C4-2B (cell line): ENCODE measurements at regions not wholly inside any gene's neighbourhood (a gene's known extent, or its start where the extent isn't known, plus 50 kb on each side); places are given as distances from the start of the nearest gene placed in this dataset.

Experiments used
- H3K27ac ChIP-seq: fragments of 450-650 bp; 2 replicates; pipeline ENCODE4 v1.5.1; 2017
- ZFX ChIP-seq: fragments of 450-650 bp; IDR thresholded peaks from 2 replicates; pipeline ENCODE4 v1.6.1; 2017
- TF ChIP-seq, protein P1 (sequence below): fragments of 450-650 bp; conservative IDR thresholded peaks from 2 replicates; pipeline ENCODE4 v1.5.1; 2017; ENCODE audit warnings: mild to moderate bottlenecking

DNA sequence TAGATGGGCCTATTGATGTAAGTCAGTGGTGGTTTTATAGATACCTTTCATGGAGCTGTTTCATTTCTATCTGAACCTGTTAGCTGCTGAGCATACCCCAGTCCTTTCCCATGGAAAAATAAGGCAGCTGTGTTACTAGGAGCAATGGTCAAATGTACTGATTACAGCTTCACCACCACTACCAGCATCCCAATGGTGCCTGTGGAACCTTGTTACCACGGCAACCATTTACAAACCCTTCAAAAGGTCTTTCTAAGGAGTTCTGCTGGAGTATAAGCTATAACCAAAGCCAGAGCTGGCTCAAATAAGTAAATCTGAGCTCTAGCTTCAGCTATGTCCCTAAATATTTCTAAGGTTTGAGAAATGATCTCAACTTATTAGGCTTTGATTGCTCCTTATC lies 133.4 kb upstream of the ACP3 start:
- TF ChIP-seq, protein P1, sequence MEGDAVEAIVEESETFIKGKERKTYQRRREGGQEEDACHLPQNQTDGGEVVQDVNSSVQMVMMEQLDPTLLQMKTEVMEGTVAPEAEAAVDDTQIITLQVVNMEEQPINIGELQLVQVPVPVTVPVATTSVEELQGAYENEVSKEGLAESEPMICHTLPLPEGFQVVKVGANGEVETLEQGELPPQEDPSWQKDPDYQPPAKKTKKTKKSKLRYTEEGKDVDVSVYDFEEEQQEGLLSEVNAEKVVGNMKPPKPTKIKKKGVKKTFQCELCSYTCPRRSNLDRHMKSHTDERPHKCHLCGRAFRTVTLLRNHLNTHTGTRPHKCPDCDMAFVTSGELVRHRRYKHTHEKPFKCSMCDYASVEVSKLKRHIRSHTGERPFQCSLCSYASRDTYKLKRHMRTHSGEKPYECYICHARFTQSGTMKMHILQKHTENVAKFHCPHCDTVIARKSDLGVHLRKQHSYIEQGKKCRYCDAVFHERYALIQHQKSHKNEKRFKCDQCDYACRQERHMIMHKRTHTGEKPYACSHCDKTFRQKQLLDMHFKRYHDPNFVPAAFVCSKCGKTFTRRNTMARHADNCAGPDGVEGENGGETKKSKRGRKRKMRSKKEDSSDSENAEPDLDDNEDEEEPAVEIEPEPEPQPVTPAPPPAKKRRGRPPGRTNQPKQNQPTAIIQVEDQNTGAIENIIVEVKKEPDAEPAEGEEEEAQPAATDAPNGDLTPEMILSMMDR, result no peak
- TF ChIP-seq ZFX, result no peak
- H3K27ac ChIP-seq, result no peak overlapping the region

DNA sequence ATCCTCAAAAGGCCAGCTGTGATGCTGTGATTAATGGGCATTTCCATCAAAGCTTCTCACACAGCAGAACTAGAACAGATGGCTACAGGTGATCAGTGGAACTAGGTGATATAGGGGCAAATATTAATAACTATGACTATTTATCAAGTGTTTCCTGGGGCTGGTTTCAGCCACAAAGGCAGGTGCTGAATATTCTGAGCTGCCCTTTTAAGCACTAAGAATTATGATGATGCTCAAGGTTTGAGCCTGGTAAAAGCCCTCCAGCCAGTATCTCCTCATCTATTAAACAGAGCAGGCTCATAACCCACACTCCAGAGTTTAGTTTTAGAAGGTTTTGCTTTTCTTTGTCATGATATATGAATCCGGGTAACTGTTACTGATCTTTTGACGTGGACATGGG lies 129.5 kb upstream of the ACP3 start:
- TF ChIP-seq, protein P1, result no peak
- no peak for TF ChIP-seq ZFX
- H3K27ac ChIP-seq, result no peak overlapping the region

DNA sequence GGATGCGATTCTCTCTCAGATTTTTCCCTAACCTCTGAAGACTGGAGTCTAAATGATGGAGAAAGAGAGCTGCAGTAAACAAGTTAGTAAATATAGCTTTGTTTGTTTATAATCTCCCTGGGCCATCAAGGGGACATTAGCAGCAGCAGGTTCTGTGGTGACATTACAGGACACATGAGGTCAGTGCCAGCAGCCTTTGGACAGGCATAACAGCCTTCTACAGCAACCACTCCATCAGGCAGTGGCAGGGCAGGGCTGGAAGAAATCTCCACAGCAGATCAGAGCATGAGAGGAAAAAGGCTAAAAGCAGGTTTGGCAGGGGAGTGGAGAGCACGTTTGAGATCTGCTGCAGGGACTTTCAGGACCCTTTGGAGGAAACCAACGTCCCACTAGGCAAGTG lies 127.6 kb upstream of the ACP3 start:
- no peak overlapping the region for H3K27ac ChIP-seq

DNA sequence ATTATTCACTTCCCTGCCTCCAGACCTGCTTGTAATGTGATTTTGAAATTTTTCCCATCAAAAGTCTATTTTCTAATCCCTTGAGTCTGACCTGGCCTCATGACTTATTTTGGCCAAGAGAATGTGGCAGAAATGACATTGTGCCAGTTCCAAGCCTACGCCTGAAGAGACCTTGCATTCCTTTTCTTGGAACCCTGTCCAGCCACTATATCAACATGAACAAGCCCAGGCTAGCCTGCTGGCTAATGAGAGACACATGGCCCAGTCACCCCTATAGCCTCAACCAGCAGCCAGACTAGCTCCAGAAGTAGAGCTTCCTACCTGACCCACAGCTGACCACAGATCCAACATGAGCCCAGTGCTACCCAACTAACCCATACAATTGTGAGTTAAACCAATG lies 121.1 kb upstream of the ACP3 start:
- no peak for TF ChIP-seq ZFX
- TF ChIP-seq, protein P1, result no peak
- H3K27ac ChIP-seq, result no peak overlapping the region

More for the DNA sequence above, 127.6 kb upstream of the ACP3 start:
- TF ChIP-seq, protein P1, result no peak
- no peak for TF ChIP-seq ZFX

DNA sequence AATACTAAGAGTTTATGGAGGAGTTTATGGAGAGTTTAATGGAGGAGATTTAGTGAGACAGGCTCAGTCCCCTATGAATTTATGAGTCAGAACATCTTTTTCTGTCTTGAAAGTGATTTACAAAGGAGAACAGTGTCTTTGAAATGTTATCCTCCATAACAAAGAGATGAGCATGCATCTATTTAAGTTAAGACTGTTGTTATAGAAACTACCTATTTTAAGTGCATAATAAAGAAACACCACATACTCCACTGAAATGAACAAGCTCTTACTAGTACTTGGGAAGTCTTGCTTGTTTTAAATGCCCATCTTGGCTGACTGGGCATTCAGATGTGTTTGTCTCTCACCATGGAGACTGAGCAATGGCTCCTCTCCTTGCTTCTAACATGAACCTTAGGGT lies 118.7 kb upstream of the ACP3 start:
- TF ChIP-seq ZFX, result no peak
- TF ChIP-seq, protein P1, result no peak
- H3K27ac ChIP-seq, result no peak overlapping the region

DNA sequence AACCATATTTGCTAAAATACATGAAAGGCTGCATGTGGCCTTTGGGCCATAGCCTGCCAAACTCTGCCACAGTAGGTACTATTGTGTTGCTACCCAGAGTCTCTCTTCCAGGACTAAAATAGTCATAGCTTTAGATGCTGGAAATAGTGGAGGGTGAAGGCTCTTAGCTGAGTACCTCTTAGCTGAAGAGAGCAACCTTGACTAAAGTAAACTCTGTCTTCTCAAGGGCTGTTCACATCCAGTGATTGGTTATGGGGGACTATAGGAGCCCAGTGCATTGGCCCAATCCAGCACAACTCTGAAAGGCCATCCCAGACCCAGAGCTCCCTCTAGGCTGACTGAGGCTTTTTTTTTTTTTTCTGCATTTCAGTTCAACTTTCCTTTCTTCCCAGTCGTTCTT lies 117.8 kb upstream of the ACP3 start:
- H3K27ac ChIP-seq, result no peak overlapping the region
- TF ChIP-seq, protein P1, result no peak
- TF ChIP-seq ZFX, result no peak

DNA sequence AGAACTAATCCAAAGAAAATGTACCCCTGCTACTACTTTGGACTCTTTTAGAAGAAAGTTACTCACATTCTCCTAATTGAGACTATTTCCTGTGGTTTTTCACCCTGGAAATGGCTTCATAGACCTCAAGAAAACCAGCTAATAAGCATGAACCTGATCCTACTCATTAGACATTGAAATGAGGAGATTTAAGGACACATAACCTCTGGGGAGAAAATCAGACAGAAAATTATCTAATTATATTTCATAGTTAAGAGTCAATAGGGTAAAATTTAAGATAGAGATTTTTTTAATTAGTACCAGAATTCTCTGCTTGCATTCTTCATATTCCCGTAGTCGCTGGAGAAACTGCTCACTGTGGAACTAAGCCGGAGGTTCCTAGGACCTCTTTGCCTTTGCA lies 114.6 kb upstream of the ACP3 start:
- H3K27ac ChIP-seq, result no peak overlapping the region
- TF ChIP-seq, protein P1, result no peak
- no peak for TF ChIP-seq ZFX
